HT-29 (cell line): ENCODE measurements at regions not wholly inside any gene's neighbourhood (a gene's known extent, or its start where the extent isn't known, plus 50 kb on each side); places are given as distances from the start of the nearest gene placed in this dataset.
A peak's percentile ranks its signal among the peaks of the same experiment; 100 is the strongest.
"Not testable (repeated sequence)": the region's sequence is repeated elsewhere in the genome, so short reads cannot be mapped to it uniquely, and the experiment has no call there.

ENCODE experiments used
- DNase-seq: peaks from one replicate; pipeline ENCODE4 v3.0.0-alpha.2; 2015; ENCODE audit warnings: low spot score

DNA sequence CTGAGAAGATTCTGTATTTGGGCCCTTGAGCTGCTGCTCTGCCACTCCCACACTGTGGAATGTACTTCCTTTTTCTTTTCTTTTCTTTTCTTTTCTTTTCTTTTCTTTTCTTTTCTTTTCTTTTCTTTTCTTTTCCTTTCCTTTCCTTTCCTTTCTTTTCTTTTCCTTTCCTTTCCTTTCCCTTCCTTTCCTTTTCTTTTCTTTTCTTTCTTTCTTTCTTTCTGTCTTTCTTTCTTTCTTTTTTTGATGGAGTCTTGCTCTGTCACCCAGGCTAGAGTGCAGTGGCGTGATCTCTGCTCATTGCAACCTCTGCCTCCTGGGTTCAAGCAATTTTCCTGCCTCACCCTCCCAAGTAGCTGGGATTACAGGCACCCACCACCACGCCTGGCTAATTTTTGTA is 89.8 kb downstream of the DNAAF6 start:
- DNase-seq, result not testable (repeated sequence)

DNA sequence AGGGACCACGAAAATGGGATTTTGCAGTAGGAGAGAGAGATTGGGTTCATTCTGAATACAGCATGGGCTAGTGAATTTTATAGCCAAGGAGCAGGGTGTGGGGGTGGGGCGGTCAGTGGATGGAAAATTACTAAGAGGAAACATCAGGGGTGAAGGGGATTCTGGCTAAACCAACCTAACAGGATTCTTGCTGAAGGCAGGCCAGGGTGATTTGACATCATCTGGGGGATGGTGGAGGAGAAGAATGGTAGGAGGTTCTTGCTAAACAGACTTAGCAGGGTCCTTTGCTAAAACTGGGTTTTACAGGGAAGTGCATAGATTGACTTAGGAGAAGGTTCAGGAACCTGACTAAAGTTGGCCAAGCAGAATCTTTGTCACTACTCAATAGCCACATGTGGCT is 91.9 kb downstream of the DNAAF6 start:
- DNase-seq, result no peak

DNA sequence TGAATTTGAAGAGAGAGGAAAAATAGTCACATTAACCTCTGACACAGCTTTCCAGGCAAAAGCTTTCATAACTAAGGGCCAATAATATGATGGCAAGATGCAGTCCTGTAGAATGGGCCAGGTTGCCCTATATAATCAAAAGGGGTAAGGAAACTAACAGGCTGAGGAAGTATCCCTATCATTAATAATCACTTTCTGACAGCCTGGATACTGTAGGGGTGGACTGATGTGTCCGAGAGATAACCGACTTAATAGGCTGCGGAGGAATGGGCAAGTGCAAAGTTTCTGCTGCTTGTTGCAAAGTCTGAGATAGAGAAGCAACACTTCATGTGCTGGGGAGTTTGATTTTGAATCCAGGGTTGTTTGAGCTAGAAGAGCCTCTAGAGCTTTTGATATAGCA is 94.8 kb downstream of the DNAAF6 start:
- DNase-seq, result no peak

- no peak for DNase-seq
Observed at GRCh38 chrX:107304141-107304540, 97.7 kb downstream of the DNAAF6 start.

DNA sequence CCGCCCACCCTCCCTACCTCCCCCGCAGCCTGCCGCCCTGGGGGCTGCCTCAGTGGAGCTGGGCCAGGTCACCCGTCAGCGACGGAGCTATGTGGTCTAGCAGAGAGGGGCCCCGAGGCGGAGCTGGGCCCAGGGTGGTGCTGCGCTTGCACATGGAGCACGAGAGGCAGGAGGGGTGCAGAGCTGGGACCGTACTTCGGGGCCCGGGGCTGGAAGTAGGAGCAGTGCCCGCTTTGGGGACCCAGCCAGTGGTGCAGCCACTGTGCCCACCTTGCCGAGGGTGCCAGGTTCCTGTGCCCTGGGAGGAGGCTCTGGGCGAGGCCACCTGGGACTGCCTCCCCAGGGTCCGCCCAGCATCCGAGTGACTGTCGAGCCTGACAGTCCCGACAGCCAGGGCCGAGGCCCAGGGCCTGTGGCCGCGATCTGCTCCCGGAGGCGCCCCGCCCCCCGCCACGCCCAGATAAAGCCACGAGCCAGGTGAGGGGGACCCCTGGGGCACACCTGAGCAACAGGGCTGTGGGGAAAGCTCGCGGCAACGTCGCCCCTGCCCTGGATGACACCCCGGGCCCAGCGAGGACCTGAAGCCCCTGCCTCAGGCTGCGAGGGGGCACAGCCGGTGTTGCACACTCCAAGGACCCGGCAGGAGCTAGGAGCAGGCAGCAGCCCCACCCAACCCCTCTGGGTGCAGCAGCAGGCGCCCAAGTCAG is 117.5 kb downstream of the DNAAF6 start:
- no peak for DNase-seq

GRCh38 chrX:107324493-107325310 is 118.3 kb downstream of the DNAAF6 start:
- peak; percentile 36 for DNase-seq

DNA sequence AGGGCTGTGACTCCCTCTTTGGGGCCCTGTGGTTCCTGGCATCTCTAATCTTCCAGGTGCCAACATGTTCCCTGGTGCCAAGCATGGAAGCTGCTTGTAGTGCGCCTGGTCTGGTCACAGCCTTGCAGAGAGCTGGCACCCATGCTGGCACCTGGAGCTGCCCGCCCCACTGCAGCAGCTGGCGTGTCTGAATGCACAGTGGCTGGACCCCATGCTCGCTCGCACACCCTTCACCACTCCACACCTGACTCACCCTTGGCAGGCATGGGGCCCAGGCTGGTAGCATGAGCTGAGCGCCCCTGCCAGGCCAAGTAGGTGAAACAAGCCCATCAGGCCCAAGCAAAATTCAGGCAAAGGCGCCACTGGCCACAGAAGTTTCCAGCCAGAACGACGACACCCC is 119.1 kb downstream of the DNAAF6 start:
- DNase-seq, result no peak

GRCh38 chrX:107348051-107348450 is 101.4 kb upstream of the FRMPD3 start:
- DNase-seq, result no peak

DNA sequence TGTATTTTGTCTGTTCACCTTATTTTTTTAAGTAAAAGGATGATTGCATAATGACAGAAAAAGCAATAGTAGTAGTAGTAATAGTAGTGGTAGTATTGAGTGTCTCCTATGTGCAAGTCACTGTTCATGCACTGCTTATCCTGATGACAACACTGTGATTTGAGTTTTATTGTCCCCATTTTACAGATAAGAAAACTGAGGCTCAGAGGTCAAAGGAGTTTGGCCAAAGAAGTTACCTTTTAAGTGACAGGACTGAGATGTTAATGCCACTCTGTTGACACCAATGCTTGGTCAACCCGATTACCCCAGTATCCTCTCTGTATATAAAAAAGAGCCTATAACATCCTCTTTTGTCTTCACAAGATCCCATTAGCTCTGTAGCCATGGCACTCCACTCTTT is 100.5 kb upstream of the FRMPD3 start:
- no peak for DNase-seq

DNA sequence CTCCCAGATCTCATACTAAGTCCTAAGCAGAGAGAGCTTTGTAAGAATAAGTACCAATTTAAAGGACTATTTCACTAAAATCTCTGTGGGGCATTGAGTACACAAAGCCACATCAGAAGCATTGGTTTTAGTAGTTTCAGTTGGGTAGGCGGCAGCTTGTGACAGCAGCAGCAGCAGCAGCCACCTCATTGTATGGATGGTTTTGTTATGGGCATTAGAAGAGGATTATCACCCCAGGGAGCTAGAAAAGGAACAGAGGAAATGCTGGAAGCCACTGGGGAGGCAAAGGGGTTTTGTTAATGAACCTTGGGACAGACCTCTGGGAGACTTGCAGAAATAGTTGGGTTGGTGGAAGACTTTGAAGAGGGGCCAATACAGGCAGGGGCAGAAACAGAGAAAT is 93.9 kb upstream of the FRMPD3 start:
- DNase-seq, result no peak

DNA sequence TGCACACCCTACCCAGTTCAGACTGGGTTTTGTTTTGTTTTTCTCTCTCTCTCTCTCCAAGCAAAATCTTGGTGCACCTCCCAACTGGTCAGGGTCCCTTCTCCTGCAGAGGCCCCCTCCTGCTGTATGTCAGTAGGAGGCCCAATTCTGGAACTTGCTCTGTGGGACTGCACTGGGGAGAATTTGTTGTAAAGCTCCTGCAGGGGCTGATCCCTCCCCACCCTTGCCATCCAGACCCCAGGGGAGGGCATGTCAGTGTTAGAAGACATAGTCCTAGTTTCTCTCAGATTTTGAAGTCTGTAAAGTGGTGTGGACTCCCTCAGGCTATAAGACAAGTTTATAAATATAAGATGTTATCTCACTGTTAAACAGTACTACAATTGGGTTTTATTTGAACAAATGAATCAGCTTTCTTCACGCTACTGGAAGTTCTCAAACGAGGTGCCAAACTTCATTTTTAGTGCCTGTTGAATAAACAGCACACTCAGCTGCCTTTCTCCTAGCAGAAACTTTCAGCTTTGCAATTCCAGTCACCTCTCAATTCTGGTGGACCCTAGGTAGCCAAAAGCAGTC is 88.6 kb upstream of the FRMPD3 start:
- DNase-seq, result no peak

- DNase-seq, result not testable (repeated sequence)
Observed at GRCh38 chrX:107370185-107370584, 79.3 kb upstream of the FRMPD3 start.

GRCh38 chrX:107374132-107374531 is 75.3 kb upstream of the FRMPD3 start:
- no peak for DNase-seq

DNA sequence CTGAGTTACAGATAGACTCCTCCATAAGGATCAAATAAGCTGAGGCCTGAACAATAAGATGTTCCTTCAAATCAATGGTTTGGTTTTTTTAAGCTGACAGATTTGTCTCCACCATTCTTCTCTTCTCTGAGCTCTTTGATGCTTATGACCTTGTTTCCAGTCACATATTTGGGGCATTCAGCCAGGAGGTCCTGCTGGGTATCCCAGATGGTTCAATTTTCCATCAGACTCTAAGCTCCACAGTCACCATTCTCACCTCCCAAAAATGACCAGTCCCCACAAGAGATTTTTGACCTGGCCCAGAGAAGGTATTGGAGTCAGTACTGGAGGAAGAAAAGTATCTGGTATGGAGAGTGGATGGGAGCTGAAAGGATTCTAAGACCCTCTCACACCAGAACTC is 74.6 kb upstream of the FRMPD3 start:
- DNase-seq, result no peak

DNA sequence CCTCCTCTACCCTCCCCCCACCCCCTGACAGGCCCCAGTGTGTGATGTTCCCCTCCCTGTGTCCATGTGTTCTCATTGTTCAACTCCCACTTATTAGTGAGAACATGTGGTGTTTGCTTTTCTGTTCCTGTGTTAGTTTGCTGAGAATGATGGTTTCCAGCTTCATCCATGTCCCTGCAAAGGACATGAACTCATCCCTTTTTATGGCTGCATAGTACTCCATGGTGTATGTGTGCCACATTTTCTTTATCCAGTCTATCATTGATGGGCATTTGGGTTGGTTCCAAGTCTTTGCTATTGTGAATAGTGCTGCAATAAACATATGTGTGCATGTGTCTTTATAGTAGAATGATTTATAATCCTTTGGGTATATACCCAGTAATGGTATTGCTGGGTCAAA is 73.3 kb upstream of the FRMPD3 start:
- DNase-seq, result not testable (repeated sequence)

GRCh38 chrX:107384397-107385105 is 64.9 kb upstream of the FRMPD3 start:
- no peak for DNase-seq

- no peak for DNase-seq
Observed at GRCh38 chrX:107389726-107390125, 59.7 kb upstream of the FRMPD3 start.

GRCh38 chrX:107393656-107394055 is 55.8 kb upstream of the FRMPD3 start:
- DNase-seq, result not testable (repeated sequence)

GRCh38 chrX:107396235-107396634 is 53.2 kb upstream of the FRMPD3 start:
- no peak for DNase-seq

DNA sequence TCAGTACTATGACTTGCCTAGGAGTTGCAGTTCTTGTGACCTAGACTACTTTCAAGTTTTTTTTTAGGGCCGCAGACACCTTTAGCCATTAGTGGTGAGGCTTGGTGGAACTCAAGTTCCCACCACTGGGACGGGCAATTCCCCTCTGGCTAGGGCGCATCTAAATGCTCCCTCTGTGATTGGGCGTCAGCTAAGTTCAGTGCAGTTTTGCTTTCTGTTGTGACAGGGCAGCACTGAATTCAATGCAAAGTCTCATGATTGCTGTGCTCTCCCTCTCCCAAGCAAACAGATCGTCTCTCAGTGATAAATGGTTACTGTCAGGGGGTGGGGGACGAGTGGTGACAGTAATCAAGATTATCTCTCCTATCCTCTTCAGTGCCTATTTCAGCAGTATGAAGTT is 52.7 kb upstream of the FRMPD3 start:
- no peak for DNase-seq

GRCh38 chrX:107398115-107398514 is 51.3 kb upstream of the FRMPD3 start:
- no peak for DNase-seq
